NCI-H1417 treated with DMSO at 0.1 percent for 48 hours (cell line): ENCODE measurements at regions not wholly inside any gene's neighbourhood (a gene's known extent, or its start where the extent isn't known, plus 50 kb on each side); places are given as distances from the start of the nearest gene placed in this dataset.

Experiments
- DNase-seq: peaks from one replicate; lab custom pipeline; 2025; lab: John Stamatoyannopoulos, UW

GRCh38 chr11:95387325-95387724 is 156.3 kb upstream of the SESN3 start:
- DNase-seq: no peak

DNA sequence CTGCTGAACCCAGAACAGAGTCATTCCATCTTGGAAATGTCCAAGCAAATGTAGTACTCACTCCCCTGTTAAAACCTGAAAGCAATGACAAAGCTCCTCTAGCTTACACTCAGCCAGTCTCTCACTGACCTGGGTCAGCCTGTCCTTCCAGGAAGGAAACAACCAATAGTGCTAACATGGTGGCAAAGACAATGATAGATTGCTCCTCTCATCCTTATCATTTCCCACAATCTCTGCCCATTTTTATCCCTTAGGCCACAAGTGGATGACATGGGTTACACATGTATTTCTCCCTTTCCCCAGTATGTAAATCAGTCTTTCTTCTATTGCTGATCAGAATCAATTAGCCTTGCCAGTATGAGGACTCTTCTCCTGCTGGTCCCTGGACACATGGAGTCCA is 154.6 kb upstream of the SESN3 start:
- no peak for DNase-seq

GRCh38 chr11:95379479-95379878 is 148.5 kb upstream of the SESN3 start:
- DNase-seq: no peak

- no peak for DNase-seq
Observed at GRCh38 chr11:95378789-95379188, 147.8 kb upstream of the SESN3 start.

GRCh38 chr11:95378111-95378510 is 147.1 kb upstream of the SESN3 start:
- no peak for DNase-seq

DNA sequence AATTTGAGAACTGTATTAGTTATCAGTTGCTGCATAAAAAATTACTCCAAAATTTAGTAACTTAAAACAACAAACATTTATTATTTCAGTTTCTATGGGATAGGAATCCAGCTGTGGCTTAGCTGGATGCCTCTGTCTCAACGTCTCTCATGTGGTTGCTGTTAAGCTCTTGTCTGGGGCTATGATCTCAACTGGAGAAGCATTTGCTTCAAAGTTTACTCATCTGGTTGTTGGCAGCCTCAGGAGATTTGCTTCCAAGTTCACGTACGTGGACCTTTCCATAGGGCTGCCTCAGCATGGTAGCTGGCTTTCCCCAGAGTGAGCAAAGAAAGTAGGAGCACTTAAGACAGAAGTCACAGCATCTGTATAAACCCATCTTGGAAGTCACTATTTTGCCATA is 144.9 kb upstream of the SESN3 start:
- DNase-seq: no peak

GRCh38 chr11:95375451-95375850 is 144.4 kb upstream of the SESN3 start:
- no peak for DNase-seq

GRCh38 chr11:95374105-95374504 is 143.1 kb upstream of the SESN3 start:
- no peak for DNase-seq

GRCh38 chr11:95373241-95373640 is 142.2 kb upstream of the SESN3 start:
- no peak for DNase-seq

DNA sequence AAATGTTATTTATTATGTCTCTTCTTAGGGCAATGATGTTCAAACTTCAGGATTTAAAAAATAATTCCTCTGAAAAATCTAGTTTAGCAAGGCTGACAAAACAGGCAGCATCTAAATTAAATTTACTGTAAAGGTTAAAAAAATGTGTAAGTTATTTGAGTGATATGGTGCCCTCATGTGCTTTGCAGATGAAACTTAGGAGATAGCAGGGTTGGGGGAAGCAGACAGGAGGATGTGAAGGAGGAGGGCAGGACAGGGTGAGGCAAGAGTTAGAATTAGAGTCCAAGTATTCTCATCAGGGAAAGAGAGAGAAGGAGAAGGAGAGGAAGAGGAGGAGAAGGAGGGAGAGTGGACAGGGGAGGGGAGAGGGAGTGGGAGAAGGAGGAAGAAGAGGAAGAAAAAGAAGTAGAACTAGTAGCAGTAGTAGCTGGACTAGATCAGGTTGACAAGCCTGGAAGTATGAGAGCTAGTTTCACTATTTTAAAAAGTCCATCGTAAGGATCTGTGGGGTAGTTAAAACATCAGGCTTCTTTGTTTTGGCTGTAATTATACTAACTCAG is 141.2 kb upstream of the SESN3 start:
- DNase-seq: no peak

DNA sequence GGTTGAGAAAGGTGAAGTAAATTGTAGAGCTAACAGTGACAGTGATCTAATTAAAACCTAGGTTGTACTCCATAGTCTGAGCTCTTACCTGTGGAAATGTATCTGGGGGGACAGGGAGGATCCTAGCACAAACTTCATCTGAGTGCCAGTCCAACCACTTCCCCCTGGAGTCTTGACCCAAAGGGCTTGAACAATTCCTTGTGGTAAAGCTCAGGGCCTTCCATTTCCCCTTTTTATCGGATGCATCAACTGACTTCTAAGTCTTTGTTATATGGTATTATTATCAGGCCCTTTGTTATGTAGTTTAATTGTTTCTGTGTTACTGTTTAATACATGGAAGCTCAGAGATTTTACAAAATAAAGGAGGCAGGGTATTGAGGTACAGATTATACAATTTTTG is 140.2 kb upstream of the SESN3 start:
- DNase-seq: no peak

- no peak for DNase-seq
Observed at GRCh38 chr11:95367726-95368125, 136.7 kb upstream of the SESN3 start.

DNA sequence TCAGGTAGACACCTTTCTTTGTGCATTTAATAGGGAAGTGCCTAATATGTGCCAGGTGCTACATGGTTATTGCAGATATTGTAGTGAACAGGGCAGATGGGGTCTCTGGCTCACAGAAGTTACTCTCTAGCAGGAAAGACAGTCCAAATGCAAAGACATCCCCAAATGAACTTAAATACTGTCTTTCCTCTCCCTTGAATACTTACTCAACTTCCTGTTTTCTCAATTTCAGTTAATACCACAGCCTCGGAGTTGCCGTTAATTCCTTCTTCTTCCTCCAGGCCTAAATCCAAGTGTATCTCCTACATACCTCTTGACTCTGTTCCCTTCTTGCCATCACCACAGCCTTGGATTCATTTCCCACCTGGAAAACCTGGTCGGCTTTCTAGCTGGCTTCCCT is 134.3 kb upstream of the SESN3 start:
- DNase-seq: no peak

- DNase-seq: no peak
Observed at GRCh38 chr11:95364324-95365295, 133.6 kb upstream of the SESN3 start.

DNA sequence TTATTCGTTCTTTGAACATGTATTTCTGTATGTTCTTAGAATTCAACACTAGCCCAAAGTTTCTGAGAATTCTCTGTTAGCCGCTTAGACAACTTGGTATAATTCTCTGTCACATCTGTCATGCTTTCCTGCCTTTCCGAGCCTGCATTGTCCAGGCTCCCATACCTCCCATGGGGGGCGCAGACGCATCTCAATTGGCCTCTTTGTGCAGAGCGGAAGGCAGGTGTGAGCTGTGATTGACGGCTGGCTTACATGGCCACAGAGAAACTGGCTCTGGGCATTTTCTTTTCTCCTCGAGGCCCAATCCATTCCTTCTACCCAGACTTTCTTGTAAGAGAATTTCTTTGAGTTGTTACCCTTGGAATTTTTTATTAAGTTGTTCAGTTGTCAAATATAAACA is 132.7 kb upstream of the SESN3 start:
- peak; percentile 38 for DNase-seq

DNA sequence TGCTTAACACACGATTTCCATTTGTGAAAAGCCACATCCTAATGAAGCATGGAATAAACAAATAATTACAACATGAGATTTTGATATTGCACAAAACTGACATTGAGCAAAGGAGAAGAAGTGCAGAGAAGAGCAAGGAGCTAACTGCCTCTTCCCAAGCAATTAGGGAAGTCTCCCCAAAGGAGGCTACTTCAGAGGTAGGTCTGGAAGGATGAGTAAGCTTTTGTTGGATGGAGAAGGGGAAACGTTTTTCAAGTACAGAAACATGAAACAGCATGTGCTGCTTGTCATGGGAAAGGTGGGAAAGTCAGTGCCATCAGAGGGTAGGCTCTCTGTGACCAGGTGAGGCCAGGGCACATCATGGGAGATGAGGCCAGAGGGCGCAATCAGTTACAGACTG is 132.2 kb upstream of the SESN3 start:
- no peak for DNase-seq

DNA sequence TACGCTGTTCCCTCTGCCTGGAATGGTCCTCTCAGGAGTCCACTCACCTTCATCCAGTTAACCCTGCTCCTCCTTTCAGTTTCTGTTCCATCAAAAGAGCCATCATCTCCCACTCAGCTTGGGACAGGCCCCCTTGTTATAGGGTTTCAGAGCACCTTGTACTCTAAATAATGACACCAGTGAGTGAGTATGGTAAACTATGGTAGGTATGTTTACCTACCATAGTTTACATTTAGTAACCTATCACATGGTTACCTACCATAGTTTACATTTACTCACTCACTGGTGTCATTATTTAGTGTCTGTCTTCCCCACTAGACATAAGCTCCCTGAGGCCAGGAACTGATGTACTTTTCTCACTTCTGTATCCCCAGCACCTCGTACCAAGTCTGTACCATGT is 130.2 kb upstream of the SESN3 start:
- DNase-seq: no peak

DNA sequence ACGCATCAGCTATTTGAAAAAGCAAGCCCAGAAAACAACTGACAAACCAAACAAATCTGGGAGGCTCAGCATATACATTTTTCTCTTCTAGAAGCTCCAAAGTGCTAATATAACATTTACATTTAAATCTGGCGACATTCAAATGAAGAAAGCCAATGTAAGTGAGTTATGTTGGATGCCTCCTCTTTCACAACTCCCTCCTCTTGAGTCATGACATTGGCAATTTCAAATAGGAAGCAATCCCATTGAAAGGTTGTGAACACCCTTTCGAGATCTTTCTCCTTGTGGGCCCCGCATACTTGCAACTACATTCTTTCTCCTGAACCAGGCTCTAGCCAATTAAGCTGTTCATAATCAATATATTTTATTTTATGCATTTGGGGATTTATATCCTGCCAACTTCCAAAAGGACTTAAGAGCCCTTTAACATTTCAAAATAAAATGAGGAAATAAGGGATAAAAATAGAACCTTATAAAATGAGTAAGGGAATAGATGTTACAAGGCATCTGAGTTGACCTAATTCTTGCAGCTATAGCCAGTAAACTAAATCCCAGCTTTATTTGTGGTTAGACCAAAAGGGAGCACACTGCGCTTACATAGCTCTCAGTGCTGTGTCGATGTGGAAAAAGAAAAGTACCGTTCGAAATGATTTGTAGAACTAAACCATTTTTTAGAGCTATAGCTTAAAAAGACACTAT is 129.5 kb upstream of the SESN3 start:
- no peak for DNase-seq

GRCh38 chr11:95359756-95360155 is 128.8 kb upstream of the SESN3 start:
- no peak for DNase-seq

DNA sequence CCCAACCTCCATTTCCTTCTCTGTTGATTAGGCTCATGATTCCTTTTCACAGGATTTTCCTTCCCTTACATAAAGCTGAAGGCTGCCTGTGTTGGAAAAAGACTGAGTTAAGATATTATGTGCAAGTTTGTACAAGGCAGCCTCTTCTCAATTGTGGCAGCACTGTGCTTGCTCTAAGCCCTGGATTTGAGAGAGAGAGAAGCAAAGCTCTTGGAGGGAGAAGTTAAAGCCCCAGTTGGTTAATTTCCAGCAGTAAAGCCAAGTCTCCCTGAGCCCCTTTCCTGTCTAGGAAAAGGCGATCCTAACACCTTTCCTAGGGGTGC is 128.3 kb upstream of the SESN3 start:
- no peak for DNase-seq

GRCh38 chr11:95358511-95359340 is 127.7 kb upstream of the SESN3 start:
- no peak for DNase-seq

- DNase-seq: no peak
Observed at GRCh38 chr11:95354304-95354703, 123.3 kb upstream of the SESN3 start.
